ENCODE measurements at regions not wholly inside any gene's neighbourhood (a gene's known extent, or its start where the extent isn't known, plus 50 kb on each side); places are given as distances from the start of the nearest gene placed in this dataset.

DNA sequence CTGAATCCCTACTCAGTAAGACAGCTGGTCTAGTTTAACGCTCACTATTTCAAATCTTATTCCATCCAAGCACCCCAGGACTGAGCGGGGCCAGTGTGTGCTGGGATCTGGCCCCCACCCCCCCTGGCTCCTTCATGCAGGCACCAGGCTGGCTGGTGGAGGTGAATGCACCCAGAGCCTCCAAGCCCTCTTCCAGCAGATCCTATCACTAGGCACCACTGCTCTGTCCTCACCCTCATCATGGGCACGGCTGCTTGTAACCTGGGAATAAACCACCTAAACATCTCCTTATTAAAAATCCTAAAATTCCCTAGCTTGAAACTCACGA, 194.3 kb downstream of the ARL4C start:
- Mint-ChIP-seq H3K27me3 (no peaks in the 10 kb centered on the region), H3K27ac (no peak overlapping the region), H3K4me3 (no peak overlapping the region), H3K36me3 (peaks cover 14% of the 10 kb centered on the region), H3K4me1 (peaks cover 66% of the 10 kb centered on the region), H3K9me3 (peaks cover 6% of the 10 kb centered on the region)
- no peak for DNase-seq

GRCh38 chr2:234300932-234301823, 195.7 kb downstream of the ARL4C start:
- H3K27me3 Mint-ChIP-seq: no peaks in the 10 kb centered on the region
- peak overlapping the region; percentile 78 for H3K27ac Mint-ChIP-seq
- peak overlapping the region; percentile 53 for H3K4me3 Mint-ChIP-seq
- peaks cover 67% of the 10 kb centered on the region for H3K4me1 Mint-ChIP-seq
- no peaks in the 10 kb centered on the region for H3K9me3 Mint-ChIP-seq
- H3K36me3 Mint-ChIP-seq: peaks cover 7% of the 10 kb centered on the region
- DNase-seq: no peak

DNA sequence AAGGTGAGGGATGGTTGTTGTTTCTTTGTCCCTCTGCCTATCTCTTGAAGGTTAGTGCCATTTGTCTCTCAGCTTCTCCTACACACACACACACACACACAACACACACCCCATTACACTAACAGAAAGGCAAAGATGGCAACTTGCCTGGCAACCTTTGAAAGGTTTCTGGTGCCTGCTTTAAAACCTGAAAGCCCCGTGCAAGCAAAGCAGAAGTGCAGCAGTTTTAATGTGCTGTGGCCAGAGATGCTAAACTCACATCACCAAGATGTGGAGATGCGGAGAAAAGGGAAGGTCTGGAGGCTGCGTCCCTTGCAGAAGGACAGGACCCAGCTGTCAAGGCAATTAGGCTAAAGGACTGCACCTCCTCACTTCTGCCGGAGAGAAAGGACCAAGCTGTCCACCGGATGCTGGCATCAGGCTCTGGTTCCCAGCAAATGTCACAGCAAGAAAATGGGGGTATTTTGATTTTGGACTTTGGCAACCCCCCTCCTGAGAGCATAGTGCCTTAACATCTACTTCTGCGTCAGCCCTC, 196.4 kb downstream of the ARL4C start:
- Mint-ChIP-seq H3K27ac (peak overlapping the region; percentile 25), H3K36me3 (peaks cover 11% of the 10 kb centered on the region), H3K4me3 (peak overlapping the region; percentile 53), H3K27me3 (no peaks in the 10 kb centered on the region), H3K9me3 (peaks cover 1% of the 10 kb centered on the region), H3K4me1 (peaks cover 67% of the 10 kb centered on the region)
- DNase-seq: no peak

GRCh38 chr2:234298918-234299317, 198.0 kb downstream of the ARL4C start:
- Mint-ChIP-seq H3K4me1 (peaks cover 65% of the 10 kb centered on the region), H3K4me3 (no peak overlapping the region), H3K27ac (no peak overlapping the region), H3K36me3 (peaks cover 21% of the 10 kb centered on the region), H3K27me3 (no peaks in the 10 kb centered on the region), H3K9me3 (peaks cover 4% of the 10 kb centered on the region)
- DNase-seq: no peak

GRCh38 chr2:234296991-234297390, 199.9 kb downstream of the ARL4C start:
- Mint-ChIP-seq H3K36me3 (peaks cover 22% of the 10 kb centered on the region), H3K27ac (peak overlapping the region; percentile 84), H3K4me1 (peaks cover 68% of the 10 kb centered on the region), H3K4me3 (no peak overlapping the region), H3K9me3 (peaks cover 6% of the 10 kb centered on the region), H3K27me3 (no peaks in the 10 kb centered on the region)
- no peak for DNase-seq

DNA sequence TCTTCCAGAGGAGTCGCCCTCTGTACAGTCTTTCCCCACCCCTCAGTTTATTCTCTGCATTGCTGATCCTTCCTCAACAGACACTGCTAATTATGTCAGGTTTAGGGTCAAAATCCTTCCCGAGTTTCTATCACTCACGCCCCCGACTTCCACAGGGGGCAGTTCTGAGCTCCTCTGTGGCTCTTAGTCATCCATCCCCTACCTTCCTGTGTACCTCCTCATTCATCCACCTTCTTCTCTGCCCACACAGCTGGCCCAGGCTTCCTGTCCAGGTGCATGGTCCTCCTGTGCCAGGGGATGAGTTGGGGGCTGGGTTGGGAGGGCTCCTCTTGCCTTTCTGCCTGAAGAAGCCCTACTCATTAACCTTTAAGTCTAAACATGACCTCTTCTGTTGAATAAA, 202.9 kb downstream of the ARL4C start:
- Mint-ChIP-seq H3K9me3 (peaks cover 6% of the 10 kb centered on the region), H3K4me1 (peaks cover 72% of the 10 kb centered on the region), H3K27me3 (no peaks in the 10 kb centered on the region), H3K27ac (peak overlapping the region; percentile 98), H3K36me3 (peaks cover 30% of the 10 kb centered on the region), H3K4me3 (peak overlapping the region; percentile 46)
- DNase-seq: no peak

GRCh38 chr2:234292962-234293243, 204.0 kb downstream of the ARL4C start:
- H3K9me3 Mint-ChIP-seq: peaks cover 6% of the 10 kb centered on the region
- peaks cover 78% of the 10 kb centered on the region for H3K4me1 Mint-ChIP-seq
- no peaks in the 10 kb centered on the region for H3K27me3 Mint-ChIP-seq
- DNase-seq: no peak
- peak overlapping the region; percentile 98 for H3K27ac Mint-ChIP-seq
- H3K4me3 Mint-ChIP-seq: peak overlapping the region; percentile 55
- peaks cover 29% of the 10 kb centered on the region for H3K36me3 Mint-ChIP-seq

DNA sequence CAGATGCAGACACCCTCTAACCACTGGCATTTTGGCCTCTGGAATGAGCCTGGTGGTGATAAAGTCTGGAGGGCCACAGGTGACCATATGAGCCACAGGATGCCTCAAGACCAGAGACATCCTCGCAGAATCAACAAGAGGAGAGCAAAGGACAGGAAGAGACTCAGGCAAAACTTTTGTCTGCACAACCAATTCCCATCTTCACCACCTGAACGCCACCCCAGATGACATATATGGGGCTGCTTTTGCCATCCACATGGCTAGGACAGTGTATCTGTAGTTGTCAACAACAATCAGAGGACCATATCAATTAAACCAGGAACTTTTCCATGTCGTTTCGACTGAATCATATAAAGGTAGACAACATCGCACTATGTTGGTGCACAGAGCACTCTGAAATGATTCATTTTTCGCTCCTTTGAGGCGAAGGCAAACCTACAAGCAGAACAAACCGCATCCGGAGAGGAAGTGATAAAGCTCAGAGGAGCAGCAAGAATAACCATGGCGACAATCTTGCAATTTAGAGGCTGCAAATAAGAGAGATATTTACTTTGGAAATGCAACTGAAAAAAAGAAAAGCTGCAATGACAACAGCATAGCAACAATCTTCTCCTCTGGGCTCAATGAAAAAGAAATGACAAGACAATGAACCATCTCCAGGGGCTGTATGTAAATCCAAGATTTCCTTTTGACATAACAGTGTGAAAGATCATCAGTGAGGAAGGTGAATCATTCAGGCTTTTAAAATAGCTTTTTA, 204.5 kb downstream of the ARL4C start:
- H3K27me3 Mint-ChIP-seq: no peaks in the 10 kb centered on the region
- H3K27ac Mint-ChIP-seq: peak overlapping the region; percentile 98
- peak; percentile 68 for DNase-seq

GRCh38 chr2:234291765-234292204, 205.1 kb downstream of the ARL4C start:
- Mint-ChIP-seq H3K36me3 (peaks cover 29% of the 10 kb centered on the region), H3K9me3 (peaks cover 6% of the 10 kb centered on the region), H3K4me3 (peak overlapping the region; percentile 55), H3K27me3 (no peaks in the 10 kb centered on the region), H3K4me1 (peaks cover 77% of the 10 kb centered on the region), H3K27ac (peak overlapping the region; percentile 98)
- DNase-seq: peak; percentile 27

More for the DNA sequence above, 204.5 kb downstream of the ARL4C start:
- peaks cover 29% of the 10 kb centered on the region for H3K36me3 Mint-ChIP-seq
- H3K4me1 Mint-ChIP-seq: peaks cover 81% of the 10 kb centered on the region
- peak overlapping the region; percentile 55 for H3K4me3 Mint-ChIP-seq
- peaks cover 6% of the 10 kb centered on the region for H3K9me3 Mint-ChIP-seq

- H3K27ac Mint-ChIP-seq: peak overlapping the region; percentile 98
- peaks cover 23% of the 10 kb centered on the region for H3K36me3 Mint-ChIP-seq
- no peaks in the 10 kb centered on the region for H3K27me3 Mint-ChIP-seq
- H3K9me3 Mint-ChIP-seq: peaks cover 5% of the 10 kb centered on the region
- H3K4me1 Mint-ChIP-seq: peaks cover 73% of the 10 kb centered on the region
- peak; percentile 85 for DNase-seq
- H3K4me3 Mint-ChIP-seq: peak overlapping the region; percentile 68
Observed at GRCh38 chr2:234290671-234291070, 206.2 kb downstream of the ARL4C start.

DNA sequence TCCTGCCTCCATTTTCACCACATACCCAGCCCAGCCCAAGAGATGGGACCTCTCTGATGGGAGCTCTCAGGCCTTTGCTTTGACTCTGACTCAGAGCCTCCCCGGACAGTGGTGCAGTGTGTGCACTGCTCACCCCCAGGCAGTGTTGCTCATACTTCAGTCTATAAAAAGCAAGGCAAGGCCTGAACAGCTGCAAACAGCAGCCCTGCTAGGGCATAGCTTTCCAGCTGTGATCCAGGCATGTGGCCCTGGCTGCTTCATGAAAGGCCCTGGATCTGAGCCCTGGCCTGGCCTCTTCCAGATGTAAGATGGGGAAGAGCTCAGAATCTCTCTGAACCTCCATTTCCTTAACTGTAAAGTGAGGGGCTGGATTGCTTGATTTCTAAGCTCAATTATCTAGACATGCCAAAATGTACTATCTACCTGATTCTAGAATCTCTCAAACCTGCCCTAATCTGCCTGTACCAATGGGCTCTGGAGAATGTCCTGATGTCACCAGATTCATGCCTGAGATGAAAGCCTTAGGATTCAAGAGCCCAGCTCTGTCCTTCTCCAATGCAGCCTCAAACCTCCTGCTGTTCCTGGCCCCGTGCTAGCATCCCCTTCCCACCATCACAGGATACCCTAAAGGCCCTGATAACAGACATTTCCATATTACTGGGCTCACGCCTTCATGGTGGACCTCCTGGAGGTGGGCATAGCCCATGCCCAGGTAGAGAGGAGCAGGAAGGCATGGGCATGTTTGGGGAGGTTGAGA, 206.9 kb downstream of the ARL4C start:
- peak; percentile 62 for DNase-seq
- no peaks in the 10 kb centered on the region for H3K27me3 Mint-ChIP-seq
- H3K36me3 Mint-ChIP-seq: peaks cover 19% of the 10 kb centered on the region
- H3K27ac Mint-ChIP-seq: peak overlapping the region; percentile 98
- peak overlapping the region; percentile 68 for H3K4me3 Mint-ChIP-seq
- H3K9me3 Mint-ChIP-seq: peaks cover 5% of the 10 kb centered on the region
- H3K4me1 Mint-ChIP-seq: peaks cover 72% of the 10 kb centered on the region

DNA sequence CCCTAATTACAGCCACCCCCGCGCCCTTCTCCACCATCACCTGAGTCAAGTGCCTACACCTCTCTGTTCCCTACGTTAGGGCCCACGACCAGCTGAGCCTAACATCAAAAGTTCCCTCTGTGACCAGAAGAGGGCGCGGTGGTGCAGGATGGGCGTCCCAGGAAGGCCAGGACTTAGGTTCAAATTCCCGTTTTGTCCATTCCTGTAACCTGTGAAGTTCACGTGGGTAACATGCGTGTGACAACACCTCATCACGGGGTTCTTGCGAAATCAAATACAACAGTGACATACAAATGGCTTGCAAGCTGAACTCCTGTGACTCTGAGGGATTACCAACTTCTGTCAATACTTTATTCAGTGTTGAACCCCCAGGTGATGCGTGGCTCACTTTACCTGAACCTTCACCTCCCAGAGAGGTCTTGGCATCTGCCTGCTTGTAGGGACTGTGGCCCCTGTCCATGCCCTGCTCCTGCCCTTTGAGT, 207.9 kb downstream of the ARL4C start:
- H3K36me3 Mint-ChIP-seq: peaks cover 16% of the 10 kb centered on the region
- peak; percentile 66 for DNase-seq
- H3K27ac Mint-ChIP-seq: peak overlapping the region; percentile 98
- H3K9me3 Mint-ChIP-seq: peaks cover 2% of the 10 kb centered on the region
- peaks cover 72% of the 10 kb centered on the region for H3K4me1 Mint-ChIP-seq
- H3K4me3 Mint-ChIP-seq: peak overlapping the region; percentile 68
- no peaks in the 10 kb centered on the region for H3K27me3 Mint-ChIP-seq

DNA sequence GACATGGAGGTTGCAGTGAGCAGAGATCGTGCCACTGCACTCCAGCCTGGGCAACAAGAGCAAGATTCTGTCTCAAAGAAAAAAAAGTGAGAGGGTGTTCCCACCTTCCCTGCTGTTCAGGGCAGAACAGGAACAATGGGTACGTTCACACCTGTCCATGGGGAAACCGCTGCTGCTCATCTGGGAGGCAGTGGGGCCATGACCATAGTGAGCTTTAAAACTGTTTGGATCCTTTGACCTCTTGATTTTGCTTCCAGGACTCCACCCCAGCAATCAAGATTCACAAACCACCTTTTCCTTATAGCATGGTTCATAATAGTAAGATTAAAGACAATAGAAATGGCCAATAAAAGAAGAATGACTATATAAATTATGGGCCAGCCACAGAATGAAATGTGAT, 209.2 kb downstream of the ARL4C start:
- Mint-ChIP-seq H3K27me3 (no peaks in the 10 kb centered on the region), H3K4me1 (peaks cover 65% of the 10 kb centered on the region), H3K9me3 (peaks cover 2% of the 10 kb centered on the region), H3K27ac (no peak overlapping the region), H3K36me3 (peaks cover 19% of the 10 kb centered on the region), H3K4me3 (no peak overlapping the region)
- DNase-seq: no peak

GRCh38 chr2:234286956-234287355, 209.9 kb downstream of the ARL4C start:
- Mint-ChIP-seq H3K9me3 (peaks cover 2% of the 10 kb centered on the region), H3K4me1 (peaks cover 59% of the 10 kb centered on the region)

More at GRCh38 chr2:234286956-234287355, 209.9 kb downstream of the ARL4C start:
- DNase-seq: no peak
- Mint-ChIP-seq H3K4me3 (no peak overlapping the region), H3K27ac (no peak overlapping the region), H3K36me3 (peaks cover 22% of the 10 kb centered on the region), H3K27me3 (no peaks in the 10 kb centered on the region)

Data from activated naive CD8-positive, alpha-beta T cell treated with anti-CD3 and anti-CD28 coated beads for 36 hours (primary cell).